ENCODE measurements at regions not wholly inside any gene's neighbourhood (a gene's known extent, or its start where the extent isn't known, plus 50 kb on each side); places are given as distances from the start of the nearest gene placed in this dataset.
"Not testable (repeated sequence)": the region's sequence is repeated elsewhere in the genome, so short reads cannot be mapped to it uniquely, and the experiment has no call there.

DNA sequence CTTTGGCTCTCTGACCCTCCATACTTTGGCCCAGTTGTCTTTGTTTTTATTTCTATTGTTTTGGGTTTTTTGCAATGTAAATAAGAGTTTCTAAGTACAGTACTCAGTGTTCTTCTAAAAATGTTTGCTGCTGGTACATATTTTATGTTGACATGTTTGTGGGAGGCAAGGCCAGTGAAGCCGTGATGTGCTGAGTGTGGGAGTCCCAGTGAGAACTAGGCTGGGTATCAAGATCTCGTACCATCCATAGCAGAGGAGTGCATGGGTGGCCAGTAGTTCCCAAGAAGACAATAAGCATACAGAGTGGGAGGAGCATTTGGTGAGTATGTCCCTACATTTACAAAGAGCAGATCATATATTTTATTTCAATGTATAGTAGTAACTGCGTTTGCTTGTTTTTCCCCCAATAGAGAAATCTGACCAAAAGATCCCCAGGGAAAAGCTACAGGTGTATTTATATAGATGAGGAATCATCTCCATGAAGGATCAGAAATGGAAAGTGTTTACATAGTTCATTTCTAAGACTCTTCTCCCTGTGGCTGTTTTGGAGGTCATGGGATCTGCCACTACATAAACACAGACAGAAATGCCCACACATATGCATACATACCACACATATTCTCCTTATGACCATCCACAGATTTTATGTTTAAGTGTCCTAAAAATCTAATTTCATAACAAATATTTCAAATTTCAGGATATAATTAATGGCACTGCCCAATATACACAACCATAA is 285.9 kb downstream of the ALDH8A1 start:
- Histone ChIP-seq H3K27me3 (replicated peaks; ENCODE audit: control insufficient read depth, insufficient read depth, low read length) (no peaks in the 10 kb centered on the region), H3K4me3 (ENCODE audit: low read depth, low read length) (no peak overlapping the region), H3K36me3 (ENCODE audit: control insufficient read depth, insufficient read depth, low read length) (no peaks in the 10 kb centered on the region), H3K4me1 (peaks cover 32% of the 10 kb centered on the region), H3K9me3 (no peaks in the 10 kb centered on the region)
- POLR2A ChIA-PET, result no interaction called here
- intact Hi-C loops (cut with micrococcal nuclease; ENCODE audit: unreplicated experiment), result no loop called here
- Mint-ChIP-seq H3K27ac (ENCODE audit: unreplicated experiment) (no peak overlapping the region), H3K36me3 (ENCODE audit: insufficient read depth, unreplicated experiment) (no peaks in the 10 kb centered on the region), H3K9me3 (ENCODE audit: unreplicated experiment) (no peaks in the 10 kb centered on the region), H3K27me3 (ENCODE audit: insufficient read depth, unreplicated experiment) (no peaks in the 10 kb centered on the region), H3K4me3 (ENCODE audit: unreplicated experiment) (no peak overlapping the region), H3K4me1 (ENCODE audit: low read depth, unreplicated experiment) (peaks cover 23% of the 10 kb centered on the region)
- CTCF ChIA-PET, result no interaction called here
- no peak for DNase-seq
- no peak for TF ChIP-seq CTCF (IDR thresholded peaks at IDR 0.05; ENCODE audit: insufficient read depth in 1 of 2, low read depth in 1 of 2, low read length in 1 of 2, severe bottlenecking in 1 of 2, unreplicated experiment in 1 of 2)
- BruUV-seq (replicated peaks), result no TSS peak

GRCh38 chr6:134663356-134663755 is 286.5 kb downstream of the ALDH8A1 start:
- Histone ChIP-seq H3K4me3 (ENCODE audit: low read depth, low read length) (no peak overlapping the region), H3K9me3 (no peaks in the 10 kb centered on the region), H3K27me3 (replicated peaks; ENCODE audit: control insufficient read depth, insufficient read depth, low read length) (no peaks in the 10 kb centered on the region), H3K4me1 (peaks cover 38% of the 10 kb centered on the region), H3K36me3 (ENCODE audit: control insufficient read depth, insufficient read depth, low read length) (no peaks in the 10 kb centered on the region)
- no peak for DNase-seq
- H3K36me3 Mint-ChIP-seq (ENCODE audit: insufficient read depth, unreplicated experiment), result no peaks in the 10 kb centered on the region
- H3K27ac Mint-ChIP-seq (ENCODE audit: unreplicated experiment), result no peak overlapping the region
- intact Hi-C loops (cut with micrococcal nuclease; ENCODE audit: unreplicated experiment), result no loop called here
- no peak overlapping the region for H3K4me3 Mint-ChIP-seq (ENCODE audit: unreplicated experiment)
- CTCF ChIA-PET, result no interaction called here
- H3K27me3 Mint-ChIP-seq (ENCODE audit: insufficient read depth, unreplicated experiment), result no peaks in the 10 kb centered on the region
- no TSS peak for BruUV-seq (replicated peaks)
- peaks cover 19% of the 10 kb centered on the region for H3K4me1 Mint-ChIP-seq (ENCODE audit: low read depth, unreplicated experiment)
- TF ChIP-seq CTCF (IDR thresholded peaks at IDR 0.05; ENCODE audit: insufficient read depth in 1 of 2, low read depth in 1 of 2, low read length in 1 of 2, severe bottlenecking in 1 of 2, unreplicated experiment in 1 of 2), result no peak
- POLR2A ChIA-PET, result no interaction called here
- no peaks in the 10 kb centered on the region for H3K9me3 Mint-ChIP-seq (ENCODE audit: unreplicated experiment)

- no peaks in the 10 kb centered on the region for H3K9me3 ChIP-seq
These were observed 287.7 kb downstream of the ALDH8A1 start for GRCh38 chr6:134662077-134662700.

DNA sequence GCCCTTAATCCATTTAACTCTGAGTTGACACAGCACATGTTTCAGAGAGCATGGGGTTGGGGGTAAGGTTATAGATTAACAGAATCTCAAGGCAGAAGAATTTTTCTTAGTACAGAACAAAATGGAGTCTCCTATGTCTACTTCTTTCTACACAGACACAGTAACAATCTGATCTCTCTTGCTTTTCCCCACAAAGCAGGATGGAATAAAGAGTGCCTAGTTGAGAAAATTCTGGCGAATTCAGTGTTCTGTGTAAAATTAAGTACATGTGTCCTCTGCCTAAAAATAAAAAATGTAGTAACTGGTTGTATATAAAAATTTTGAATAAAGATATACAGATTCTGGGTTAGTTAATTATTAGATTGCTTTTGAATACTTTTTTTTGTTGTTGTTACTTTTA is 290.0 kb downstream of the ALDH8A1 start:
- intact Hi-C loops (cut with micrococcal nuclease; ENCODE audit: unreplicated experiment), result loop anchor here (2.0 to 5.0 kb wide), 3 partner anchors 47 to 222 kb away; no protein-coding TSS in a partner anchor
- H3K9me3 ChIP-seq; POLR2A ChIA-PET; H3K27me3 ChIP-seq (replicated peaks; ENCODE audit: control insufficient read depth, insufficient read depth, low read length); H3K27me3 Mint-ChIP-seq (ENCODE audit: insufficient read depth, unreplicated experiment); H3K4me3 Mint-ChIP-seq (ENCODE audit: unreplicated experiment); H3K9me3 Mint-ChIP-seq (ENCODE audit: unreplicated experiment); H3K36me3 Mint-ChIP-seq (ENCODE audit: insufficient read depth, unreplicated experiment); H3K36me3 ChIP-seq (ENCODE audit: control insufficient read depth, insufficient read depth, low read length); H3K4me3 ChIP-seq (ENCODE audit: low read depth, low read length); CTCF ChIA-PET; BruUV-seq (replicated peaks); DNase-seq: not testable (repeated sequence)
- H3K4me1 ChIP-seq, result peaks cover 30% of the 10 kb centered on the region
- Mint-ChIP-seq H3K27ac (ENCODE audit: unreplicated experiment) (peak overlapping the region; percentile 35), H3K4me1 (ENCODE audit: low read depth, unreplicated experiment) (peaks cover 25% of the 10 kb centered on the region)

More at GRCh38 chr6:134662077-134662700, 287.7 kb downstream of the ALDH8A1 start:
- no peak overlapping the region for H3K4me3 Mint-ChIP-seq (ENCODE audit: unreplicated experiment)
- H3K4me3 ChIP-seq (ENCODE audit: low read depth, low read length), result no peak overlapping the region
- H3K36me3 ChIP-seq (ENCODE audit: control insufficient read depth, insufficient read depth, low read length), result no peaks in the 10 kb centered on the region
- DNase-seq, result no peak
- H3K4me1 Mint-ChIP-seq (ENCODE audit: low read depth, unreplicated experiment), result peaks cover 23% of the 10 kb centered on the region
- H3K27ac Mint-ChIP-seq (ENCODE audit: unreplicated experiment), result no peak overlapping the region
- H3K9me3 Mint-ChIP-seq (ENCODE audit: unreplicated experiment), result no peaks in the 10 kb centered on the region
- no peak for TF ChIP-seq CTCF (IDR thresholded peaks at IDR 0.05; ENCODE audit: insufficient read depth in 1 of 2, low read depth in 1 of 2, low read length in 1 of 2, severe bottlenecking in 1 of 2, unreplicated experiment in 1 of 2)
- no peaks in the 10 kb centered on the region for H3K27me3 Mint-ChIP-seq (ENCODE audit: insufficient read depth, unreplicated experiment)
- no peaks in the 10 kb centered on the region for H3K27me3 ChIP-seq (replicated peaks; ENCODE audit: control insufficient read depth, insufficient read depth, low read length)
- intact Hi-C loops (cut with micrococcal nuclease; ENCODE audit: unreplicated experiment), result no loop called here
- no TSS peak for BruUV-seq (replicated peaks)
- no peaks in the 10 kb centered on the region for H3K36me3 Mint-ChIP-seq (ENCODE audit: insufficient read depth, unreplicated experiment)
- peaks cover 49% of the 10 kb centered on the region for H3K4me1 ChIP-seq
- CTCF ChIA-PET, result no interaction called here
- POLR2A ChIA-PET, result no interaction called here

Data from Caco-2 (cell line).